ENCODE measurements at regions not wholly inside any gene's neighbourhood (a gene's known extent, or its start where the extent isn't known, plus 50 kb on each side); places are given as distances from the start of the nearest gene placed in this dataset.

DNA sequence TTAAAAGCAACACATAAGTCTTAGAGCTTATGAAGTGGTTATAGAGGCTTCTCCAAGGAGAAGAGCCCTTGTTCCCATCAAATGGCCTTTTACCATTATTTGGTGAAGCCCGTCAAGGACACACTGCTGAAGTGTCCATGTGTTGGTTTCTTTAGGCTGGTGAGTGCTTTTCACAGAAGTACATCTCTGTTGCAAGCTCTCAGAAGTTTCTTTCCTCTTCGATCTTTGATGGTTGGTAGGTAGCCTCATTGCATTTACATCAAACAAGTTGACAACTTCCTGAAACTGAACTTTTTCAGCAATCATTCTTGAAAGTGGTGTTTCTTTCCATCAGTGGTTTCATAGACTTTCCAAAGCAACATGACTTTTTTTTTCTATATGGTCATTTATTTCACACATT, 465.6 kb downstream of the HDGFL1 start:
- no peak overlapping the region for H3K4me3 ChIP-seq
- DNase-seq (ENCODE audit: low read depth in 1 of 2, low spot score in 2 of 2): no peak
- H3K27me3 ChIP-seq (replicated peaks): no peaks in the 10 kb centered on the region
- no peaks in the 10 kb centered on the region; the same call in 1 of the 2 replicates for H3K9me3 ChIP-seq (replicated peaks)
- H3K27ac ChIP-seq: no peak overlapping the region
- no peaks in the 10 kb centered on the region for H3K4me1 ChIP-seq (replicated peaks)
- no peaks in the 10 kb centered on the region for H3K36me3 ChIP-seq

- no peak overlapping the region for H3K27ac ChIP-seq
- no peaks in the 10 kb centered on the region for H3K4me1 ChIP-seq (replicated peaks)
- no peak for DNase-seq (ENCODE audit: low read depth in 1 of 2, low spot score in 2 of 2)
- H3K9me3 ChIP-seq (replicated peaks): no peaks in the 10 kb centered on the region
- H3K36me3 ChIP-seq: no peaks in the 10 kb centered on the region
- H3K27me3 ChIP-seq (replicated peaks): no peaks in the 10 kb centered on the region
- no peak overlapping the region for H3K4me3 ChIP-seq
These were observed 467.1 kb downstream of the HDGFL1 start for GRCh38 chr6:23036406-23036983.

DNA sequence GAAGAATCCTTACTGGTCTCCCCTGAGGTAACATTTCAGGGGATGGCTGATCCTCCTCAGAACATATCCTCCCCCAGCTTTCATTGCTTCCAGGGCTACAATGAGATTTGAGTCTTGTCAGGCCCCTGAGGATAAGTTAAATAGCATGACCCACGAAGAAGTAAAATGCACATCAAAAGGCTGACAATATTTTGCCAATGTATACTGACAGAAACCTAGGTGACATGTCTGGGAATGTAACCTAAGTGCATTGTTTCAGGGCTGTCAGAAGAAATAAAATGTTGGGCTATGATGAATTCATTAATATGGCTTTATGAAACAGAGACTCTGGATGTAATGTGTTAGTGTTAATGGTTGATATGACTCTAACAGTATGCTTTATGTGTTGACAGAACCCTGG, 471.5 kb downstream of the HDGFL1 start:
- Histone ChIP-seq H3K27ac (no peak overlapping the region), H3K4me1 (replicated peaks) (no peaks in the 10 kb centered on the region), H3K36me3 (no peaks in the 10 kb centered on the region), H3K9me3 (replicated peaks) (0 out of 2 replicates have a peak, but pooled peaks cover 2% of the 10 kb centered on the region), H3K4me3 (no peak overlapping the region), H3K27me3 (replicated peaks) (no peaks in the 10 kb centered on the region)
- no peak for DNase-seq (ENCODE audit: low read depth in 1 of 2, low spot score in 2 of 2)

- no peaks in the 10 kb centered on the region for H3K27me3 ChIP-seq (replicated peaks)
- DNase-seq (ENCODE audit: low read depth in 1 of 2, low spot score in 2 of 2): no peak
- no peaks in the 10 kb centered on the region for H3K36me3 ChIP-seq
- H3K9me3 ChIP-seq (replicated peaks): 0 out of 2 replicates have a peak, but pooled peaks cover 5% of the 10 kb centered on the region
- H3K4me1 ChIP-seq (replicated peaks): no peaks in the 10 kb centered on the region
- no peak overlapping the region for H3K4me3 ChIP-seq
- no peak overlapping the region for H3K27ac ChIP-seq
These were observed 475.9 kb downstream of the HDGFL1 start for GRCh38 chr6:23045280-23045679.

DNA sequence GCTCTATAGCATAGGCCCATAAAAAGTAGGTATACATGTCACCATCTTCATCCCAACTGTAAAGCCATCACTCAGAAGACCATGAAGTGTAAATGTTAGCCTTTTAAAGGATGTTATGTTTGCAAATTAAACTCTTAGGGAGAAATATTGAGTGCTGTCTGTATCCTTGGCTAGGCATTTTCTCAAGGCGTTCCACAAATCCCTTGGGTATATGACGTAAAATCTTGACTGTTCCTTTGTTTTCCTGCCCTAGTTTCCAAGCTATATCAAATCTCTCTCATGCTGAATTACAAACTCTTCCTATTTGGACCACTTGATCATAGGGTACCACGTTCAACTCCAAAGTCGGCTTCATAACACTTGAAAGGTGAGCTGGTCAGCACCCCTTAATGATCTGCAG, 486.2 kb downstream of the HDGFL1 start:
- H3K27ac ChIP-seq: no peak overlapping the region
- DNase-seq (ENCODE audit: low read depth in 1 of 2, low spot score in 2 of 2): no peak
- H3K4me1 ChIP-seq (replicated peaks): no peaks in the 10 kb centered on the region
- no peaks in the 10 kb centered on the region for H3K27me3 ChIP-seq (replicated peaks)
- H3K9me3 ChIP-seq (replicated peaks): 0 out of 2 replicates have a peak, but pooled peaks cover 3% of the 10 kb centered on the region
- H3K36me3 ChIP-seq: no peaks in the 10 kb centered on the region
- H3K4me3 ChIP-seq: no peak overlapping the region

DNA sequence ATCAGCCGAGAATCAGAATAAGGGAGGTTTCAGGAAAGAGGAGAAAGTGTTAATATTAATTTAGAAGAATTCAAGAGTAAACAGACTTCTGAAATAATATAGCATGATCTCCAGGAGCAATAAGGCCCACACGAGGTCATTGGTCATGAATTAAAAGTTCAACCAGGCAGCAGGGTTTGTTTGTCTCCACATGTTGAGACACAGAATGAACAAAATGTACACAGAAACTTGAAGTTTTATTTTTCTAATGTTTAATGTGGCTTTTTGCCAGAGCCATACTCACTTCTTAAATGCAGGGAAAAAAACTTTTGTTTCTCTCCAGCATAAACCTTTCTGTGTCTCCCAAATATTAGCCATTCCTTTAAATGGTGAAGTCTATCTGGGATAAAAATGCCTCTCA, 504.5 kb downstream of the HDGFL1 start:
- Histone ChIP-seq H3K4me3 (no peak overlapping the region), H3K4me1 (replicated peaks) (no peaks in the 10 kb centered on the region), H3K9me3 (replicated peaks) (0 out of 2 replicates have a peak, but pooled peaks cover 2% of the 10 kb centered on the region), H3K27me3 (replicated peaks) (no peaks in the 10 kb centered on the region), H3K27ac (no peak overlapping the region), H3K36me3 (no peaks in the 10 kb centered on the region)
- DNase-seq (ENCODE audit: low read depth in 1 of 2, low spot score in 2 of 2): no peak

GRCh38 chr6:23077772-23078171, 508.4 kb downstream of the HDGFL1 start:
- Histone ChIP-seq H3K27ac (no peak overlapping the region), H3K36me3 (no peaks in the 10 kb centered on the region), H3K9me3 (replicated peaks) (peaks cover 8% of the 10 kb centered on the region; the same call in 1 of the 2 replicates), H3K27me3 (replicated peaks) (no peaks in the 10 kb centered on the region), H3K4me3 (no peak overlapping the region), H3K4me1 (replicated peaks) (no peaks in the 10 kb centered on the region)
- DNase-seq (ENCODE audit: low read depth in 1 of 2, low spot score in 2 of 2): no peak

DNA sequence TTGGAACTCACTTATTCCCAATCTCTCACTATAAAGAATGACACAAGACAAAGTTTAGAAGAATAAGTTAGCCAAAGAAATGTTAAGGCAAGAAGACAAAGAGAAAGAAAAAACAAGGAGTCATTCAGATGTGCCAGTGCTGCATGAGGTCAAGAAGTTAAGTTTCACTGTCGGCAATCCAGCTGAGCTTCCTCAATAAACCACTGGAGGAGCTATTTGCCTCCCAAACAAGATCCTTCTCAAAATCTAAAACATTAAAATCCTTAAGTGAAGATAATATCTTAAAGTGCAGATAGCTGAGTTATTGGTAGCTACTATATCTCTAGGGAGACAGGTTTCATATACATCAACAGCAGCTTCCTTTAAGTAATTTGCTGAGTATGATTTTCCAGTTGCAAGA, 512.3 kb downstream of the HDGFL1 start:
- H3K27ac ChIP-seq: no peak overlapping the region
- H3K4me3 ChIP-seq: no peak overlapping the region
- peaks cover 6% of the 10 kb centered on the region; the same call in 1 of the 2 replicates for H3K9me3 ChIP-seq (replicated peaks)
- H3K36me3 ChIP-seq: no peaks in the 10 kb centered on the region
- H3K4me1 ChIP-seq (replicated peaks): no peaks in the 10 kb centered on the region
- H3K27me3 ChIP-seq (replicated peaks): no peaks in the 10 kb centered on the region
- no peak for DNase-seq (ENCODE audit: low read depth in 1 of 2, low spot score in 2 of 2)

DNA sequence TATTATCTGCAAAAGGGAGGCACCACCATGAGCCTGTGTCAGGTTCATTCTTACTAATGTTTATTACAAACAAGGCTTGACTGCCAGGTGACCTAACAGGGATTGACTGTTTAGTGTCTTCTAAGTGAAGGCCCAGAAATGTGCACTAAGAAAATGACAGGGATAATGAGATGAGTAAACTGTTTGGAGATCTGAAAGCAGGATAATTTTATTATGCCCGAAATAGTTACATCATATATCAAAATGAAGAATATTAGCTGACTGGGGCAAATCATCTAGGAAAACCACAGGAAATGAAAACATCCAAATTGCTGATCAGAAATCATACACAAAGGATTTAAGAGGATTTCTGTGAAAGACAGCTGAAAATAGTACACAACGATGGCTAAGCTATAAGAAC, 516.7 kb downstream of the HDGFL1 start:
- H3K4me1 ChIP-seq (replicated peaks): no peaks in the 10 kb centered on the region
- DNase-seq (ENCODE audit: low read depth in 1 of 2, low spot score in 2 of 2): no peak
- no peak overlapping the region for H3K4me3 ChIP-seq
- no peaks in the 10 kb centered on the region for H3K36me3 ChIP-seq
- 0 out of 2 replicates have a peak, but pooled peaks cover 2% of the 10 kb centered on the region for H3K9me3 ChIP-seq (replicated peaks)
- no peaks in the 10 kb centered on the region for H3K27me3 ChIP-seq (replicated peaks)
- H3K27ac ChIP-seq: no peak overlapping the region

DNA sequence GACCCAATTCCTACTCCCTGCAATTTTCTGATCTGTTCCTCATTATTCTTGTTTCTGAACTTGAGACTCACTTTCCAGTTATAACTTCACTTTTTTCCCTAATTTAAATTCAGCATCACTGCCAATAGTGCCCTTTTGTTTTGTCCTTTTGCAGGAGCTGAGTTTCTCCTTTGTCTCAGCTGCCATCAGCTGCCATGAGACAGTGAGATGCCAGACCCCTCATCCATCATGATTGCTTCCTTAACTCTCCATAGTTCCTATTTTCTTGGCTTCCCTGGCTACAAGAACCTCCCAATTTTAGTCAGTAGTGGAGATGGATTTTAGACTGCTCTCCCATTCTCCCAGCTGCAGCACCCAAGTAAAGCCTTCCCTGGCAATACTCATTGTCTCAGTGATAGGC, 518.1 kb downstream of the HDGFL1 start:
- H3K27me3 ChIP-seq (replicated peaks): no peaks in the 10 kb centered on the region

DNA sequence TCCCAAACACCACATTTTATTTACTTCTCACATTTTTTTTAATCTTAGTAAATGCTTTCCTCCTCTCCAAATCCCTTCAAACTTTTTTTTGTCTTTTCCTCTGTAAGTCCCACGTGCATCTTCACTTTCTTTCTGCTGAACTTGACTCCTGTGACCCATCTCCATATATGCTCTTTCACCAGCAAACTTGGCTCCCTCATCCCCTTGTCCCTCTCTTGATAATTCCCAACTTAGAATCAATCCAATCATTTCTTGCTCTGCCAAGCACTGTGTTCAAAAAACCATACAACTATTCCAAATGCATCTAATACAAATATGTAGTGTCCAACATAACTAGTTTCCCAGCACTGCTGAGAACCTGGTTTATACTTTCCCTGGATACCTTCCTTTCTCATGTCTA, 519.4 kb downstream of the HDGFL1 start:
- no peak for DNase-seq (ENCODE audit: low read depth in 1 of 2, low spot score in 2 of 2)
- Histone ChIP-seq H3K4me1 (replicated peaks) (no peaks in the 10 kb centered on the region), H3K9me3 (replicated peaks) (no peaks in the 10 kb centered on the region; the same call in 1 of the 2 replicates), H3K27me3 (replicated peaks) (no peaks in the 10 kb centered on the region), H3K36me3 (no peaks in the 10 kb centered on the region), H3K27ac (no peak overlapping the region), H3K4me3 (no peak overlapping the region)

More for the DNA sequence above, 518.1 kb downstream of the HDGFL1 start:
- Histone ChIP-seq H3K4me3 (no peak overlapping the region), H3K27ac (no peak overlapping the region), H3K36me3 (no peaks in the 10 kb centered on the region), H3K4me1 (replicated peaks) (no peaks in the 10 kb centered on the region), H3K9me3 (replicated peaks) (no peaks in the 10 kb centered on the region; the same call in 1 of the 2 replicates)
- no peak for DNase-seq (ENCODE audit: low read depth in 1 of 2, low spot score in 2 of 2)

GRCh38 chr6:23089981-23090380, 520.6 kb downstream of the HDGFL1 start:
- no peaks in the 10 kb centered on the region for H3K27me3 ChIP-seq (replicated peaks)
- H3K4me3 ChIP-seq: no peak overlapping the region
- H3K27ac ChIP-seq: no peak overlapping the region
- no peaks in the 10 kb centered on the region; the same call in 1 of the 2 replicates for H3K9me3 ChIP-seq (replicated peaks)
- no peaks in the 10 kb centered on the region for H3K36me3 ChIP-seq
- no peaks in the 10 kb centered on the region for H3K4me1 ChIP-seq (replicated peaks)
- no peak for DNase-seq (ENCODE audit: low read depth in 1 of 2, low spot score in 2 of 2)

GRCh38 chr6:23091795-23092194, 522.4 kb downstream of the HDGFL1 start:
- Histone ChIP-seq H3K4me1 (replicated peaks) (no peaks in the 10 kb centered on the region), H3K36me3 (no peaks in the 10 kb centered on the region), H3K9me3 (replicated peaks) (no peaks in the 10 kb centered on the region; the same call in 1 of the 2 replicates), H3K27me3 (replicated peaks) (no peaks in the 10 kb centered on the region), H3K27ac (no peak overlapping the region), H3K4me3 (no peak overlapping the region)
- no peak for DNase-seq (ENCODE audit: low read depth in 1 of 2, low spot score in 2 of 2)

DNA sequence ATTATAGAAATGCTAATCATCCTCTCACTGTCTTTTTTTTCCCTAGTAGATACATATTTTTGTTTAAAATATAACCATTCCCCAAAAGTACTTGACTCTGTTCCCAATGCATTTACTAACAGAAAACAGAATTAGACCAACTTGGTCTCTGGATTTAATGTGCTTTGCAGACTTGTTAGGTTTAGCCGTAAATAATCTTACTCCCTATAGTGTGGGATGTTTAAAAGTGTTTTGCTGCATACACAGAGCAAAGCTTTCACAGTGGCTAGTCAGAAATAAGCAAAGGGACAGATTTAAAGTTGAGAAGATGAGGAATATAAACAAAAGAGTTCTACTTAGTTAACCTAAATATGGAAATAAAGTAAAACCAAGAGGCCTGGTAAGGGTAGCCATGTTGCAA, 527.5 kb downstream of the HDGFL1 start:
- no peaks in the 10 kb centered on the region for H3K4me1 ChIP-seq (replicated peaks)
- no peak for DNase-seq (ENCODE audit: low read depth in 1 of 2, low spot score in 2 of 2)
- no peaks in the 10 kb centered on the region; the same call in 1 of the 2 replicates for H3K9me3 ChIP-seq (replicated peaks)
- H3K36me3 ChIP-seq: no peaks in the 10 kb centered on the region
- H3K27me3 ChIP-seq (replicated peaks): no peaks in the 10 kb centered on the region
- H3K4me3 ChIP-seq: no peak overlapping the region
- H3K27ac ChIP-seq: no peak overlapping the region

- Histone ChIP-seq H3K36me3 (no peaks in the 10 kb centered on the region), H3K4me3 (no peak overlapping the region), H3K9me3 (replicated peaks) (no peaks in the 10 kb centered on the region), H3K4me1 (replicated peaks) (no peaks in the 10 kb centered on the region), H3K27me3 (replicated peaks) (no peaks in the 10 kb centered on the region), H3K27ac (no peak overlapping the region)
- no peak for DNase-seq (ENCODE audit: low read depth in 1 of 2, low spot score in 2 of 2)
These were observed 528.2 kb downstream of the HDGFL1 start for GRCh38 chr6:23097566-23097965.

All from SJSA1 (cell line).